Embryonic facial prominence (tissue), 1 donor: ENCODE measurements at regions not wholly inside any gene's neighbourhood (a gene's known extent, or its start where the extent isn't known, plus 50 kb on each side); places are given as distances from the start of the nearest gene placed in this dataset.

Experiments used
- DNase-seq: peaks from one replicate; pipeline ENCODE4 v3.0.0-alpha.2; 2016; ENCODE audit errors: extremely low spot score

GRCh38 chr17:73929860-73930430 lies 273.5 kb upstream of the RPL38 start:
- DNase-seq = no peak

- DNase-seq = no peak
Observed at GRCh38 chr17:73932216-73932749, 271.2 kb upstream of the RPL38 start.

- DNase-seq = no peak
Observed at GRCh38 chr17:73933164-73933766, 270.2 kb upstream of the RPL38 start.

- DNase-seq = no peak
Observed at GRCh38 chr17:73933871-73934270, 269.6 kb upstream of the RPL38 start.

GRCh38 chr17:73934696-73935095 lies 268.8 kb upstream of the RPL38 start:
- no peak for DNase-seq

GRCh38 chr17:73936908-73937627 lies 266.4 kb upstream of the RPL38 start:
- no peak for DNase-seq

GRCh38 chr17:73938706-73939105 lies 264.8 kb upstream of the RPL38 start:
- no peak for DNase-seq

- DNase-seq = no peak
Observed at GRCh38 chr17:73939806-73940205, 263.7 kb upstream of the RPL38 start.

GRCh38 chr17:73940511-73940910 lies 263.0 kb upstream of the RPL38 start:
- DNase-seq = no peak

- DNase-seq = no peak
Observed at GRCh38 chr17:73941919-73942530, 261.5 kb upstream of the RPL38 start.

- DNase-seq = no peak
Observed at GRCh38 chr17:73942703-73943415, 260.6 kb upstream of the RPL38 start.

- DNase-seq = no peak
Observed at GRCh38 chr17:73943416-73944110, 259.9 kb upstream of the RPL38 start.

- DNase-seq = no peak
Observed at GRCh38 chr17:73944366-73944765, 259.1 kb upstream of the RPL38 start.

GRCh38 chr17:73947281-73947965 lies 256.1 kb upstream of the RPL38 start:
- DNase-seq = no peak

- DNase-seq = no peak
Observed at GRCh38 chr17:73947966-73948355, 255.5 kb upstream of the RPL38 start.

GRCh38 chr17:73949903-73950592 lies 253.4 kb upstream of the RPL38 start:
- DNase-seq = no peak

- no peak for DNase-seq
Observed at GRCh38 chr17:73950593-73950914, 252.9 kb upstream of the RPL38 start.

GRCh38 chr17:73952082-73952479 lies 251.4 kb upstream of the RPL38 start:
- DNase-seq = peak; percentile 56

GRCh38 chr17:73952480-73953205 lies 250.8 kb upstream of the RPL38 start:
- DNase-seq = peak; percentile 12
